HG02852 (cell line): ENCODE measurements at regions not wholly inside any gene's neighbourhood (a gene's known extent, or its start where the extent isn't known, plus 50 kb on each side); places are given as distances from the start of the nearest gene placed in this dataset.
"Not testable (repeated sequence)": the region's sequence is repeated elsewhere in the genome, so short reads cannot be mapped to it uniquely, and the experiment has no call there.

Source experiments
- ATAC-seq: cut with Tn5 transposase; IDR thresholded peaks from one replicate; pipeline ENCODE4 v1.9.1; 2021; ENCODE audit warnings: mild to moderate bottlenecking, moderate library complexity; ENCODE audit not compliant: unreplicated experiment

DNA sequence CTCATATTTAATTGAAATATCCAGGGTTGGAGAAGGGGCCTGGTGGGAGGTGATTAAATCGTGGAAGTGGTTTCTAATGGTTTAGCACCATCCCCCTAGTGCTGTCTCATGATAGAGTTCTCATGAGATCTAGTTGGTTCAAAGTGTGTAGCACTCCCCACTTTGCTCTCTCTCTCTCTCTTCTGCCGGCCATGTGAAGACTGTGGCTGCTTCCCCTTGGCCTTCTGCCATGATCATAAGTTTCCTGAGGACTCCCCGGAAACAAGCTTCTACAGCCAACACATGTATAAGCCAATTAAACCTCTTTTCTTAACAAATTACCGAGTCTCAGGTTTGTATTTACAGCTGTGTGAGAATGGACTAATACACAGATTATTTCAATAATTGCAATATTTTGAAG, 305.8 kb upstream of the KCND2 start:
- ATAC-seq, result no peak

- not testable (repeated sequence) for ATAC-seq
Observed at GRCh38 chr7:119968411-119968810, 304.6 kb upstream of the KCND2 start.

DNA sequence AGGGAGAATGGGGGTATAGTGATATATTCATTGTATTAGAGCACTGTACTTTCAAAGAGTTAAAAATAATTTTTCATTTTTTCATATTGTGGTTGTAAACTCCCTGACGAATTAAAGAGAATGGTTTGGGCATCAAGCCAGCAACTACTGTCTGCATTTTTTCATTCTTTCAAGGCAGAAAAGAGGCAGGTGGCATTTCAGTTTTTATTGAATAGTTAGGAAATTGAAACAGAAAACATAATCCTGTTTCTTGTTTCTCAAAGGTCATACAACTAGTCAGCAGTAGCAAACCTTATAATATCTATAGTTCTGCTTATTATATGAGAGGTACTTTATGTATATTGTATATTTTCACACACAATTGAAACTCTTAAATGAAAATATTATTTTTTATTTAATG, 303.9 kb upstream of the KCND2 start:
- no peak for ATAC-seq

- ATAC-seq, result no peak
Observed at GRCh38 chr7:119969763-119970162, 303.2 kb upstream of the KCND2 start.

DNA sequence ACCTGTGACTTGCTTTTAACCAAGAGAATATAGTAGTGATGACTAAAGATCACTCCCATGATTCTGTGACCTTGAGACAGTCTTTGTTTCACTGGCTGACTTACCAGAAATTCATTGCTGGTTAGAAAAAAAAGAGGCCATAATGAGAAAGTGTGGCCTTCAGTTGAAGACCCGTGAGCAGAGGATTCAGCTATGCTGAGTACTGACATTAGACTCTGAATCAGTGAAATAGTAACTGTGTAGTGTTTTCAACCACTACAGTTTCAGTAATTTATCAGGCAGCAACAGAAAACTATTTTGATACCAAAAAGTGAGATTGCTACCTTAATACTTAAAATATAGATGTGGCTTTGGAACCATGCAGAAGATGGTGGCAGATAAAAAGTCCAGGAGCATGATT, 298.0 kb upstream of the KCND2 start:
- ATAC-seq, result peak; percentile 83

DNA sequence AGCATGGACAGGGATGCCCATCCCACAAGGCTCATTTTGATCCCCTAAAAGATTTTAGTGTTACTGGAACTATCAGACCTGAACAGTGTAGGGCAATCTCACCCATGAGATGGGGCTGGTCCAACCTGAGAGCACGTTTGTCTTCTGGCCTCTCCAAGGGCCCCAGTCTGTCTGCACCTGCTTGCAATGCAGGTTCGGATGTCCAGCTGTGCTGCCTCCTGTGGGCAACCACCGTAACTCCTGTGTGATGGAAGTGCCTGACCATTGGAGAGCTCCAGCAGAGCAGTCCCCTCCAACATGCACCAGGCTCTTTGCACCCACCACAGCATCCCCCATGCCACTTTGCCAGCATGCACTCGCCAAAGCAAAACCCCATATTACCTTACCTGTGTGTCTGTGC, 290.1 kb upstream of the KCND2 start:
- no peak for ATAC-seq

- ATAC-seq, result no peak
Observed at GRCh38 chr7:119983468-119983867, 289.5 kb upstream of the KCND2 start.

DNA sequence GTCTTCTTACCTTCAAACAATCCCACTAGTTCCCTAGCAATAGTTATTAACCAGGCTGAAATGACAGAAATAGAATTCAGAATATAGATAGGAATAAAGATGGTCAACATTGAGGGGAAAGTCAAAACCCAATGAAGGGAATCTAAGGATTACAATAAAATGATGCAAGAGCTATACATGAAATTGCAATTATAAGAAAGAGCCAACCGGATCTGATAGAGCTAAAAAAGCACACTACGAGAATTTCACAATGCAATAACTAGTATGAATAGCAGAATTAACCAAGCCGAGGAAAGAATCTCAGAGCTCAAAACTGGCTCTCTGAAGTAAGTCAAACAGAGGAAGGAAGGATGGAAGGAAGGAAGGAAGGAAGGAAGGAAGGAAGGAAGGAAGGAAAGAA, 288.7 kb upstream of the KCND2 start:
- no peak for ATAC-seq

GRCh38 chr7:119988401-119988800, 284.6 kb upstream of the KCND2 start:
- ATAC-seq, result no peak

GRCh38 chr7:119994928-119995327, 278.0 kb upstream of the KCND2 start:
- no peak for ATAC-seq

GRCh38 chr7:119996634-119997033, 276.3 kb upstream of the KCND2 start:
- ATAC-seq, result peak; percentile 93

- ATAC-seq, result no peak
Observed at GRCh38 chr7:119999738-120000475, 273.1 kb upstream of the KCND2 start.

GRCh38 chr7:120005720-120006119, 267.3 kb upstream of the KCND2 start:
- ATAC-seq, result no peak

- not testable (repeated sequence) for ATAC-seq
Observed at GRCh38 chr7:120014301-120014700, 258.7 kb upstream of the KCND2 start.

DNA sequence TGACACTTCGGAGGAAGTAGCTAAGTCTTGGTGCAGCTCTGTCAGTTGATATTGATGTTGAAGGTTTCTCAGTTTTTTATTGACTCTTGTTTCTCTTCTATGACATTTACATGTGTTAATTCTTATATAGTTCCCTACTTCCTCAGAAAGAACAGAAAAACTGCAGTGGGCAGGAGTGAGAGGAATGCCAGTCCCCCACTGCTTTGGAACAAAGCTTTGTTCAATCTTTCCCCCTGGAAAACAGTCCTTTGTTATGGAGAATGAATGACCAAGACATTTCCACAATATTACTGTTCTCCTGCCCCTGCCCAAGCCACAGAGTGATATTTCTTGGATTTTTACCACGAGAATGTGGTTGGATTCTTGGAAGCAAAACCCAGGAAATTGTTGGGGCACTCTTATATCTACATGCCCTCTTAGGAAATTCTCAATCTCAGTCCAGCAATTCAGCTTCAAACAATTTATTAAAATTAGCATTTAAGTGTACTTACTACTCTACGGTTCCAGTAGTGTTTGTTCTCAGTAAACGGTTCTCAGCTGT, 258.0 kb upstream of the KCND2 start:
- no peak for ATAC-seq

GRCh38 chr7:120021085-120021484, 251.9 kb upstream of the KCND2 start:
- no peak for ATAC-seq

- ATAC-seq, result no peak
Observed at GRCh38 chr7:120023494-120024167, 249.3 kb upstream of the KCND2 start.

DNA sequence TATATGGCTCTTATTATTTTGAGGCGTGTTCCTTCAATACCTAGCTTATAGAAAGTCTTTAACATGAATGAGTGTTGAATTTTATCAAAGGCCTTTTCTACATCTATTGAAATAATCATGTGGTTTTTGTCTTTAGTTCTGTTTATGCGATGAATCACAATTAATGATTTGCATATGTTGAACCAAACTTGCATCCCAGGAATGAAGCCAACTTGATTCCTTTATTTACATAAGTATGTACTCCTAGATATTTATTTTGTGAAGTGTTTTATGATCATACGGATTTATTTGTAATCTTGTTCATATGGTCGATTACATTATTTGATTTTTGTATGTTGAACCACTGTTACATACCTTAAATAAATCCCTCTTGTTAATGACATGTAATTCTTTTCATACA, 244.3 kb upstream of the KCND2 start:
- ATAC-seq, result no peak

DNA sequence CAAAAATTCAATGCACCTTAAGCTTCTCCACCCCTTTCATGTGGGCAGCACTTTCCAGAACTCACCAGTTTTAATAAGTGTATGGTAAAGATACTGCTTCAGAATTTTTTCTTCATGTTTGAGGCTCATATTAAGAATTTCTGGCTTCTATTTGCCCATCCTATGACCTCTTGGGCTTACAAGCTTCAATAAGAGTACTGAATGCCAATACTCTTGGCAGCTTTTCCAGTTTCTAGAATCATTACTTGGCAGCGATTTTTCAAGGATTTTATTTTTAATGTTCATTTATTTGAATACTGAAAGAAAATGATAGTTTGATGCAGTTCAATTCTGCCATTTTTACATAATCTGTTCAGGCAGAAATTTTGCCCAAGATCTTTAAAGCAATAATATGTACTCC, 242.1 kb upstream of the KCND2 start:
- ATAC-seq, result no peak

DNA sequence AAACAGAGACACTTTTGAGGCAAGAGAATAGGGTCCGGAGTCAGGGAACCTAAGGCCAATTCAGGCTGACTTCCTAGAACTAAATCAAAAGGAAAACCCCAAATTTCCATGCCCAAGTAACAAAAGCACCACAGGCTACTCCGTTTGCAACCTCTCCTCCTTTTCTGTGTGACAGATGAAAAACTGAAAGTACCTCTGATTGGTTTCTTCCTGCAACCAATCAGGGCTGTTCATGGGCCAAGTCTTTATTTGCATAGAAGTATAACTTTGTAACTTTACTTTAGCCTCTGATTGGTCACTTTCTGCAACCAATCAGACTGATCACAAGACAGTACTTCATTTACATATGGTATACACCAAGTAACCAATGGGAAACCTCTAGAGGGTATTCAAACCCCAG, 239.9 kb upstream of the KCND2 start:
- no peak for ATAC-seq

DNA sequence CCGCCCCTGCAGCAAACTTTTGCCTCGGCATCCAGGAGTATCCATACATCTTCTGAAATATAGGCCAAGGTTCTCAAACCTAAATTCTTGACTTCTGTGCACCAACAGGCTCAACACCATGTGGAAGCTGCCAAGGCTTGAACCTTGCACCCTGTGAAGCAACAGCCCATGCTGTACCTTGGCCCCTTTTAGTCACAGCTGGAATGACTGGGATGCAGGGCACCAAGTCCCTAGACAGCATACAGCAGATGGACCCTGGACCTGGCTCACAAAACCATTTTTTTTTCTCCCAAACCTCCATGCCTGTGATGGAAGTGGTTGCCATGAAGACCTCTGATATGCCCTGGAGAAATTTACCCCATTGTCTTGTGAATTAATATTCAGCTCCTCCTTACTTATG, 233.8 kb upstream of the KCND2 start:
- no peak for ATAC-seq

DNA sequence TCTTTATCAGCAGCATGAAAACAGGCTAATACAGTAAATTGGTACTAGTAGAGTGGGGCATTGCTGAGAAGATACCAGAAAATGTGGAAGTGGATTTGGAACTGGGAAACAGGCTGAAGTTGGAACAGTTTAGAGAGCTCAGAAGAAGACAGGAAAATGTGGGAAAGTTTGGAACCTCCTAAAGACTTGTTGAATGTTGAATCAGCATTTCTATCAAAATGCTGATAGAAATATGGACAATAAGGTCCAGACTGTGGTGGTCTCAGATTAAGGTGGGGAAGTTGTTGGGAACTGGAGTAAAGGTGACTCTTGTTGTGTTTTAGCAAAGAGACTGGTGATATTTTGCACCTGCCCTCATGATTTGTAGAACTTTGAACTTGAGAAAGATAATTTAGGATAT, 231.2 kb upstream of the KCND2 start:
- ATAC-seq, result no peak
